Kidney epithelial cell (primary cell): ENCODE measurements at regions not wholly inside any gene's neighbourhood (a gene's known extent, or its start where the extent isn't known, plus 50 kb on each side); places are given as distances from the start of the nearest gene placed in this dataset.

Experiments used
- DNase-seq: peaks from one replicate; pipeline ENCODE4 v3.0.0-alpha.2; 2010; ENCODE audit warnings: low read depth
- H3K27me3 ChIP-seq: 2 replicates; pipeline ENCODE4 v1.6.0; 2011; ENCODE audit warnings: low read length; ENCODE audit not compliant: control insufficient read depth, insufficient read depth
- H3K36me3 ChIP-seq: 2 replicates; pipeline ENCODE4 v1.5.1; 2011; ENCODE audit warnings: low read length; ENCODE audit not compliant: control insufficient read depth, insufficient read depth
- H3K4me3 ChIP-seq: 2 replicates; pipeline ENCODE4 v1.5.1; 2011; ENCODE audit warnings: low read depth, mild to moderate bottlenecking, control low read depth, low read length
- TF ChIP-seq, protein P1 (sequence below): IDR thresholded peaks from 2 replicates; pipeline ENCODE4 v1.5.1; 2011; ENCODE audit warnings: mild to moderate bottlenecking, moderate library complexity, low read length, control low read depth, inconsistent platforms; ENCODE audit not compliant: insufficient read depth, poor library complexity, severe bottlenecking

DNA sequence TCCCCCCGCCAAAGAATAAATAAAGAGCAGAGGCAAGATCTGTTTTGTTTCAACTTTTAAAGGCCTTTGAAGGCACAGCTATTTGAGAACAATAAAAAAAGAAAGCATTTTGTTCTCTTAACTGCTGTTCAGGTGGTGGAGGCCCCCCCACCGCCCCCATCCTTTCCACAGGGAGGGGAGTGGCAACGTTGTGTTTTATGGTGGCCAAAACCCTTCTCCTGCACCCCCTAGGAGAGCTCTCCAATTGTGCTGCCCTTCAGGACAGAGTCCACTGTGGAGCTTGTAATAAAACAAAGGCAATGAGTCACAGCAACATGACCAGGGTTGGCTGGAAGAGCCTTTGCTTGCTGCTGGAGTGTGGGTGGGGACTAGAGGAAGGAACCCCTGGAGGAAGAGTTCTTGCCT lies 987.9 kb downstream of the KCNMA1 start:
- TF ChIP-seq, protein P1, sequence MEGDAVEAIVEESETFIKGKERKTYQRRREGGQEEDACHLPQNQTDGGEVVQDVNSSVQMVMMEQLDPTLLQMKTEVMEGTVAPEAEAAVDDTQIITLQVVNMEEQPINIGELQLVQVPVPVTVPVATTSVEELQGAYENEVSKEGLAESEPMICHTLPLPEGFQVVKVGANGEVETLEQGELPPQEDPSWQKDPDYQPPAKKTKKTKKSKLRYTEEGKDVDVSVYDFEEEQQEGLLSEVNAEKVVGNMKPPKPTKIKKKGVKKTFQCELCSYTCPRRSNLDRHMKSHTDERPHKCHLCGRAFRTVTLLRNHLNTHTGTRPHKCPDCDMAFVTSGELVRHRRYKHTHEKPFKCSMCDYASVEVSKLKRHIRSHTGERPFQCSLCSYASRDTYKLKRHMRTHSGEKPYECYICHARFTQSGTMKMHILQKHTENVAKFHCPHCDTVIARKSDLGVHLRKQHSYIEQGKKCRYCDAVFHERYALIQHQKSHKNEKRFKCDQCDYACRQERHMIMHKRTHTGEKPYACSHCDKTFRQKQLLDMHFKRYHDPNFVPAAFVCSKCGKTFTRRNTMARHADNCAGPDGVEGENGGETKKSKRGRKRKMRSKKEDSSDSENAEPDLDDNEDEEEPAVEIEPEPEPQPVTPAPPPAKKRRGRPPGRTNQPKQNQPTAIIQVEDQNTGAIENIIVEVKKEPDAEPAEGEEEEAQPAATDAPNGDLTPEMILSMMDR = no peak
- peak; percentile 38 for DNase-seq
- Histone ChIP-seq H3K4me3 (no peak overlapping the region), H3K27me3 (no peaks in the 10 kb centered on the region), H3K36me3 (no peaks in the 10 kb centered on the region)

DNA sequence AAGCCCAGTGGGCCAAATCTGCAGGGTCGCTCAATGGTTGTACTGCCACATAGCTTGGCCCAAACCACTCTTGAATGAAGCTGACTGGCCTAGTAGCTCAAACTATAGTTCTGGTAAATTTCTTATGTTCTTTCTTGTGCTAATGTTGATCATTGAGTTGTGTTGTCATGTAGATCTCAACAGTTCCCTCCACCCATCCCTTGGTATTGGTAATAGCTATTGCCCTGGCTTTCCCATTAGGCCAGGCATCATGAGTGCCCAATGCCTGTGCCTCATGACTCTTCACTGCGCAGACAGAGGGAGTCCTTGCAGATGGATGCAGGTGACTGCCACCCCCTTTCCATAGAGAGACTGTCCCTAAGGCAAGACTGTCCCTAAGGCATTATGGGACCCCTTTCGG lies 988.4 kb downstream of the KCNMA1 start:
- H3K36me3 ChIP-seq = no peaks in the 10 kb centered on the region
- no peak overlapping the region for H3K4me3 ChIP-seq
- TF ChIP-seq, protein P1 = no peak
- DNase-seq = no peak
- H3K27me3 ChIP-seq = no peaks in the 10 kb centered on the region

DNA sequence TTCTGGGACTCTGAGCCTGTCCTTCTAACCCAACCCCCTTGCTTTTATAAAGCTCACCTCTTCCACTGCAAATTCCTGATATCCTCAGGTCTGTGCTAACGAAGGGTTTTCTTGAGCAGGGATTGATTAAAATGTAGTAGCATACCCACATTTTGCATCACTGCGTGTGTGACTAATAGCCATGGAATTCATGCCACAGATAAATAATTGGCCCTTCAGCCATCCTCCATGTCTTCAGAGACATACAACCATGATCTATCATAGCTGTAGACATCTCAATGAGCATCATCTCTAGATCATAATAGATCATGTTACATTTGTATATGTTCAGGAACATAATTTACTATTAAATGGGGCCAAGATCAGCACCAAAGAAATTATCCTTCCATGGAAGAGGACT lies 990.3 kb downstream of the KCNMA1 start:
- Histone ChIP-seq H3K27me3 (no peaks in the 10 kb centered on the region), H3K4me3 (no peak overlapping the region), H3K36me3 (no peaks in the 10 kb centered on the region)
- DNase-seq = no peak
- TF ChIP-seq, protein P1 = no peak

DNA sequence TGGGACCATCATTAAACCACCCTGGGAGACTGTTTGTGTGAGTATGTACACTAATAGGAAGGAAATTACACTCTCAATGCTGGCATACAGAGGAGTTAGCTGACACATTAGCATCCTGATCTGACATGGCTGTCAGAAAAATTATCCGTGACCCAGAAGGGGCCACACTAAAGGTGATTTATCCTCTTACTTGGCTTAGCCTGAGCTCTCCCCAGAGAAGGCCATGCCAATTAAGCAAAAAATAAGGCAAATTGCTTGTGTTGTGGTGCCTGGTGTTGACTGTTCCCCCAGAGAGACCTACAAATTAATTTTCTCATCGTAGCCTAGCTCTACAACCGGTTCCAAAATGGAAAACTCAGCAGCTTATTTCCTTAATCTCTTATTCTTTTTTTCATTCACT lies 992.3 kb downstream of the KCNMA1 start:
- no peak overlapping the region for H3K4me3 ChIP-seq
- H3K27me3 ChIP-seq = no peaks in the 10 kb centered on the region
- H3K36me3 ChIP-seq = no peaks in the 10 kb centered on the region
- TF ChIP-seq, protein P1 = no peak
- DNase-seq = no peak

DNA sequence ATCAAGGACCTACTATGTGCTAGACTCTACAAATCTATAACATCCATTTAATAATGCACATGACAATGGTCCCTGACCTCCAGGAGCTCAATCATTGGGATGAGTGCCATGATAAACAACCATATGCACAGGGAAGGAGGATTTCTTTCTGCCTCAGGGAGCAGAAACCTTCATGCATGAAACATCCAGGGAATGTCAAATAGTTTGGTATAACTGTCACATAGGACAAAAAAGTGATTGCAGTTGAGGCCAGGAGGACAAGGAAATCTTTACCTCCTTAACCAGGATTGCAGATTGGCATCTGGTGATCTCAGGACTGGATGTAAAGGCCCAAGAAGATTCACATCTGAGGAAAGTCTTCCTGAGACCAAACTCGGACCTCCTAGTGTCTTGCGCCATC lies 993.1 kb downstream of the KCNMA1 start:
- Histone ChIP-seq H3K4me3 (no peak overlapping the region), H3K27me3 (no peaks in the 10 kb centered on the region), H3K36me3 (no peaks in the 10 kb centered on the region)
- DNase-seq = no peak
- TF ChIP-seq, protein P1 = no peak

DNA sequence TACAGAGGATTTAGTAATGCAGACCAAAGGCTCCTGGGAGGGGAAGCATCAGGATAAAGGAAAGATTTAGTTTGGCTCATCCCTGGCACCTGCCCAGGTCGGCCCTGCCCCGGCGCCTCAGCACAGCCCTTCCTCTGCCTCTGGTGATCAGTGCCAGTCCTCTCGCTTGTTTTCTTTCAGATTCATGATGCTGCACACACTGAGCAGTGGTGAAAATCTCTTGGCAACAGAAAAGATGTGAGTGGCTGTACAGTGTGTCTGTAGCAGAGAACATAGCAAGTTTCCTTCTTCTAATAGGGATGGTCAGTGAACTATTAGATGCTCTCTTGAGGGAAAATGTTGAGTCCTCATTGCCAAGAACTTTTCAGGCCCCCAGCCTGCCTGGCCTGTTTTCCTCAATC lies 994.1 kb downstream of the KCNMA1 start:
- H3K4me3 ChIP-seq = no peak overlapping the region

More for the DNA sequence above, 994.1 kb downstream of the KCNMA1 start:
- Histone ChIP-seq H3K36me3 (no peaks in the 10 kb centered on the region), H3K27me3 (no peaks in the 10 kb centered on the region)
- TF ChIP-seq, protein P1 = no peak
- no peak for DNase-seq
